ENCODE measurements at regions not wholly inside any gene's neighbourhood (a gene's known extent, or its start where the extent isn't known, plus 50 kb on each side); places are given as distances from the start of the nearest gene placed in this dataset.

DNA sequence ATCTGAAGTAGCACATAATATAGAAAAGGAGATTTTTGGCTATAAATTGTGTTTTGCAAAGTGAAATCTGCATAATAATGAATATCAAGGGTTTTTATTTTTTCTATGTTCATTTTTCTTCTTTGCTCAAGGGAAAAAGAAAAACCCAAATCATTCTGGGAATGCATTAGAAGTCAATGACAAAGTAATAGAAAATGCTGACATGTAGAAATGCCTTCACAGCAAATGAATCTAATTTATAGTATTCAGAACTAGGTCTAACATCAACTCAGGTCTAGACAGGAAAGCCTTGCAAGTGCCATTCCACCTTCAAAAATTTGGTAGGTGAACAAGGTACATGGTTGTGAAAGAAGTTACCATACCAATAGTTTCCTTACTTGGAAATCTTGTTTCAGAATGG is 831.5 kb upstream of the CELF4 start:
- no peak for DNase-seq (ENCODE audit: low spot score)

GRCh38 chr18:38386146-38386545 is 820.5 kb upstream of the CELF4 start:
- DNase-seq (ENCODE audit: low spot score) = no peak

DNA sequence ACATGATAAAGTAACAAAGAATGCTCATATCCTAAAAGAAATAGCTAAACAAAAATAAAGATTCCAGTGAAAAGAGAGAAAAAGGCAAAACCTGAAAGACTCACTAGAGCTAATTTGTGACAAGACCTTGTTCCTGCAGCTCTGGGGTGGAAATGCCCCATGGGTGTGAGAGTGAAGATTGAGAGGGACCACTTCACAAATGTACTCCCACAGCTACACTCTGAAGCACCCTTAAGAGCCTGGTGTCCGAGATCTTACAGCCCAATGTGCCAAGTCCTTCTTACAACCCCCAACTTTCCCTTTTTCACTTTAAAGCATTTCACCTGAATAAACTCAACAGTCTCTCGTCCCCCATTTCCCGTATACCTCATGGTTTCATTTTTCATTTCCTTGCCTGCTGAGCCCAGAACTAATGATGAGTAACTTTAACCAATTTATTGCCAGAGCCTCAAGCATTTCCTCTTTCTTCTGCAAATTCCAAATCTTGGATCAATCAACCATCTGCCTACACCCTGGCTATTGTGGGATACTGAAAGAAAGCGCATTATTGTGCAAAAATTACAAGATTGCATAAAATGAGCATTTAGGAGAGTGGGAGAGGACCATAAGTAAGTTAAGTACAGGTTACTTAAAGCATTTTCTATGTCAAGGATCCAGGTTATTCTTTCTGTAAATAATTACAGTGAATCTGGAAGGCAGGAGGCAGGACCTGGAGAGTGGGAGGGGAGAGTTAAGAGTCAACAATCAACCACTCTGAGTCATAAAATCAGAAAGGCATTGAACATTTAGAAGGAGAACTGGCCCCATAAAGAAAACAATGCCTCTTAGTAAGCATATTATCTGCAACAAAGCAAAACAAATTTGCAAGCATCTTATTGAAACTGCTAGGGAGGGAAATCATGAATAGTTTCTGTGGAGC is 804.4 kb upstream of the CELF4 start:
- DNase-seq (ENCODE audit: low spot score) = no peak

DNA sequence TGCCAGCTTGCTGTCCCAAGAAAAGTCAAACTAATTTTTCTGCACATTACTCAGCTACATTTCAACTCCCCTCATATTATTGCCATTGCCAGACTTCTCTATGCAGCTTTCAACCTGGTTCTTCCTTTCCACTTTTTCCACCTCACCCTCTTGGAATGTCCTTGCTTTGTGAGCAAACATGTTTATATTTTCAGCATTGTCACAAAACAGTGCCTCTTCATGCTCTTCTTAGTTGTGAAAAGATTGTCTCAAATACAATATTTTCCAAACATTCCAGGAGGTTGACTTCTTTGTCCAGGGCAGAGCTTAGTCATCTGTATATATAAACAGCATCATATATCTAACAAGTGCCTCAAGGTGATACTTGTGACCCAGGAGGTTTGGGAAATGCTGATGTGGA is 803.3 kb upstream of the CELF4 start:
- no peak for DNase-seq (ENCODE audit: low spot score)

DNA sequence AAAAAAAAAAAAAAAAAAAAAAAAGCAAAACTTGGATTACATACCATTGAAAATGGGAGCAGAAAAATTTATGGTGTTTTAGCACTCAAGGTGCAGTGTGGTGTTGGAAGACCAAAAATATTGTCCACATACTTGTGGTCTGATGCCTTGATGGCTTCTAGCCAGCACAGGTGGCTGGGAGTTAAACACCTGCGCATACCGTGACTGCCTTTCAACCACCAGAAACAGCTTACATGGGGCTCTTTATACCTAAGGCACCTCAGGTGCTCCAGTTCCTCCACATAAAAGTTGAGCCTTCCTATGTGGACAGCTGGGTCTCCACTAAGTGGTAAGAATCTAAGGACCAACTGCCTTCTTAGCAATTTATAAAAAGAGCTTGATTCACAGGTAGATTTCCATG is 802.6 kb upstream of the CELF4 start:
- DNase-seq (ENCODE audit: low spot score) = no peak

- DNase-seq (ENCODE audit: low spot score) = no peak
These were observed 801.9 kb upstream of the CELF4 start for GRCh38 chr18:38367473-38367872.

- DNase-seq (ENCODE audit: low spot score) = no peak
These were observed 796.7 kb upstream of the CELF4 start for GRCh38 chr18:38362286-38362792.

DNA sequence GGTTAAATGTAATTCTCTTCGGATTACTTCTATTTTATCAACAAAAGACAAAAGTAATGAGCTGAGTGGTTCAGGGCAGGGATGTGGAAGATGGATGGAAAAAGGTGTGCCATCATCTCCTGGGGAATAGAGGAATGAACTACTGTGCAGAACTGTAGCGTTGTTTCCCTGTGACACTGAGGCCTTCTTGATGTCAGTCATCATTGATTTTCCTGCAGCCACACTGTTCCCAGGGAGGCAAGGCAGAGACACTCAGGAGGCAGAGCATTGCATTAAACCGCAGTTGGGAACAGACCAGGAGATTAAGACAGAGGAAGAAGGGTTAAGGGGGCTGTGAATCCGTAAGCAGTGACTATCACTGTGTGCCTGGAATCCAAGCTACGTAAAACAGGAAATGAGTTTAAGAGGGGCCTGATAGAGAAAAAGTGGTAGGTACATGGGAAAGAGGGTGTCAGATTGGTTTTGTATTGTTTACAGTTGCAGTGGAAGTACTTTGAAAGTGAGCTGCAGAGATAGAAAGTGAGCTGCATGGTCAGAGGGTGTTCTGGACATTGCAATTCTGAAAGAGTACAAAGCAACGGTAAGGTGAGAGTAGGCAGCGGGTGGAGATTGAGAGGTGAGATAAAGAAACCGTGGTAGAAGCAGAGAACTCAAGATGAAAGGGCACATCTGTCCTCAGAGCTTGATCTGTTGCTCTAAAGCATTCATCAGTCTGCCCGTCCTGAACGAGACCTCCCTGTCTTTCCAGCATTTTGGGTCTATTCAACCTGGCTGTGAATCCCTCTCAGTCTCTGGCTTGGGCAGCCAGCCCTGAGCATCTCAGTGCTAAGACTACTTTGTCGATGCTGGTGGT is 793.4 kb upstream of the CELF4 start:
- DNase-seq (ENCODE audit: low spot score) = no peak

- DNase-seq (ENCODE audit: low spot score) = no peak
These were observed 787.6 kb upstream of the CELF4 start for GRCh38 chr18:38353149-38353548.

DNA sequence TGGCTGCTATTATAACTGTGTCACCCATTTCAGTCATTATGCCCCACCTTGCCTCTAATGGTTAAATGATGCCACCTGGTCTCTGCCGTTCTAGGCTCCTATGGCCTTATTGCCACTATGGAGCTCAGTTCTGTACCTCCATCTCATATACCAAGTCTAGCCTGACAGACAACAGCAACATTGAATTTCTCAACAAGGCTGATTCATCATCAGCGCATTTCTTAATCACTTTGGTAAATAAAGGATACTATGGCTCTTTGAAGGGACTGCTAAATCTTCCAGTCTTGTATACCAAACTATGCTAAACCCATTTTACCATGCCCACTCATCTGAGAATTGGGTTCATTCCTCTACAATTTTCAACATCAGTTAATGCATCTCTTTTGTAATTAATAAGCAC is 784.5 kb upstream of the CELF4 start:
- no peak for DNase-seq (ENCODE audit: low spot score)

GRCh38 chr18:38330573-38330972 is 765.0 kb upstream of the CELF4 start:
- DNase-seq (ENCODE audit: low spot score) = no peak

DNA sequence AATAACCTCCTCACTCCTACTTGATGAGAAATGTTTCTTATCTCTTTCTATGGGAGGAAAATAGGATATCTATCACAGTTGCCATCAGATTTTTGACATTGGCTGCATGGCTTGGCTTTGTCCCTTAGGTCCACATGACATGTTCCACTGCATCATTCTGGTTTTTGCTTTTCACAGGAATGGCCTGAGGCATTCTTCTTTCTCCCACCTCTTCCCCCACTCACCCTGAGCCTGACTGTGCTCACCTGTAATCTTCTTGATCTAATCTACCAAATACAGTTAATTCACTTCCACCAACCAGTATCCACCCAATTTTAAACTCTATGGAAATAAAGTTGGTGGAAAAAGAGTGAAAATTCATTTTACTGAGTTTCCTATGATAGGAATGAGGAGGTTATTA is 763.5 kb upstream of the CELF4 start:
- no peak for DNase-seq (ENCODE audit: low spot score)

GRCh38 chr18:38322206-38322605 is 756.6 kb upstream of the CELF4 start:
- no peak for DNase-seq (ENCODE audit: low spot score)

DNA sequence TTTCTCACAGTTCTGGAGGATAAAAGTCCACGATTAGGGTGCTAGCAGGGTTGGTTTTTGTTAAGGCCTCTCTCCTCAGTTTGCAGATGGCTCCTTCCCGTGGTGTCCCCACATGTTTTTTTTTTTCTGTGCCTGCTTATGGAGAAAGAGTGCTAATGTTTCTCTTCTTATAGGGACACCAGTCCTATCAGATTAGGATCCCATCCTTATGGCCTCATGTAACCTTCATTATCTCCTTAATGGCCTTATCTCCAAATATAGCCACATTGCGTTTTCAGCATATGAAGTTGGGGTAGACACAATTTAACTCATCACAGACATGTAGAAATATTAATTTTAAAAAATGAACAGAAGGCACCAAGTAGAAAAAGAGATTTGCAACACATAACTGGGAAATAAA is 755.7 kb upstream of the CELF4 start:
- no peak for DNase-seq (ENCODE audit: low spot score)

DNA sequence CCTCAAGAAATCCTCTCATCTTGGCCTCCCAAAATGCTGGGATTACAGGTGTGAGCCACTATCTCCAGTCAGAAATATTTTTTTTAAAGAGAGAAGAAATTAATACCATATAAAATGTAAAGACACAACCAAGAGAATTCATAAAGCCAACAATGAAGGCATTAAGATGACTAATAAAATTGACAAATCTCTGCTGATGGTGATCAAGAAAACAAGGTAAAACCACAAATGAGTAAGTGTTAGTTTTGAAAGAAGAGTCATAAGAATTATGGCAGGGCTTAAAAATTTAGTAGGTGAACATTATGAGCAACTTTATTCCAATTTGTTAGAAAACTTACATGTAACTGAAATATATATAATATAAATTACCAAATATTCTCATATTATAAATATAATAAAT is 752.8 kb upstream of the CELF4 start:
- DNase-seq (ENCODE audit: low spot score) = no peak

DNA sequence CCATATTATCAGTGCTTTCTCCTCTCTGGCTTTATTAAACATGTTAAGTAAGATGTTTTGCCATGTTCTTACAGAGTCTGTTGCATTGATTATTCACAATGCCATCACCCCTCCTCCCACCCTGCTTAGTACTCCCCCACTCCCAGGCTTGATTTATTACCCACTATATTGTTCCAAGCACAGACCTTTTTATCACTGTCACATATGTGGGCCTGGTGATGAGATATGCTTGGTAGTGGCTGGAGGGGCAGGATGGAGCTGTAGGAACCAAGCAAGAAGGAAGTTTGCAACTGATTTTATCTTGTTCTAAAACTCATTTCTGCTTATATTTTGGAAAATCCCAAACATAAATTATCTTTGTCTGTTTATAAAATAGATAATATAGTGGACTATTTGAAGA is 748.2 kb upstream of the CELF4 start:
- no peak for DNase-seq (ENCODE audit: low spot score)

DNA sequence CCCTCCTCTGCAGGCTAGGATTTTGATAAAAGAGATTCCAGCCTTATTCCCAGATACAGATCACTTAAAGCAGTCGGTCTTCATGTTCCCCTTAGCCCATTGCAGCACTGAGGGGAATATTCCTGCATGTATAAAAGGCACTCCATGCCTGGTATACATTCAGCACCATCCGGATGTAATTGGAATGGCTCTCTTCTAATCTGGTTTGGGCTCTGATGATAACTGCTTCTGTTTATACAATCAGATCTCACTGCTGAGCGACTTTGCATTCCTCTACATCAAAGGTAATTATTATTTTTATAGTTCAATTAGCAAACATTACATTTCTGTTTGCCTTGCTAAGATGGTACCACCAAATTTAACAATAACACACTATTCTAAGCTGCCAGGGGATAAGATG is 746.9 kb upstream of the CELF4 start:
- no peak for DNase-seq (ENCODE audit: low spot score)

DNA sequence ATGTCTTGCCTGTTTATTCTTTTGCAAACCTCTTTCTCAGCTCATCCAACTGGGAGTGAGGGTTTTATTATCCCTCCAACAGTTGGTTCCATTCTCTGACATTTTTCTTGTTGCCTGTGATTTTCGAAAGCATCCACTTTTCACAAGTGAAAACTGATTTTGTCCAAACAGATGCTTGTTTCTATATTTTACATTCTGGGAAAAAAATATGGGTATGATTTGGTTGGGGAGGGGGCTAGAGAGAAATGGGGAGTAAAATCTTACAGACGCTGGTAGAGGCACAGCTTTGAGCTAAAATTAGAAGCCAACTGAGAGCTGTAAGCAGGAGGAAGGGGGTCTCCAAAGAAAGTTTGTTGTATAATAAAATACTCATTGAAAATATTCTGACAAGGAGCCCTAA is 745.3 kb upstream of the CELF4 start:
- no peak for DNase-seq (ENCODE audit: low spot score)

DNA sequence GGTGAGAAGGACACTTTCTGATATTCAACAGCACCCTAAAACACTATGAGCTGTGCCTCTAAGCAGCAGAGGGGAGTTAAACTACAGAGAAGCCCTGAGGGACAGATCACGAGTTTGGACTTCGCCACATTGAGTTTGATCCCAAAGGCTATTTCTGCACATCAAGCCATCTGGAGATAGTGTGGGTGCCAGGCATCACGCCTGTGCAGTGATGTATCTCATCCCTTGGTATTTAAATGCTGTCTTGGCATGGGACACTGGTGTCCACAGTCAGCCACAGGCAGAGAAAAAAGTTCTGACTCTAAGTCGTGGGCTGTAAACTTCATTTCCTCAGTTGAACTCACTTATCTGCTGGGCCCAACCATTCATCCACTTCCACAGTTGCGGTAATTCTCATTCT is 742.3 kb upstream of the CELF4 start:
- no peak for DNase-seq (ENCODE audit: low spot score)

GRCh38 chr18:38305961-38306360 is 740.4 kb upstream of the CELF4 start:
- DNase-seq (ENCODE audit: low spot score) = no peak

DNA sequence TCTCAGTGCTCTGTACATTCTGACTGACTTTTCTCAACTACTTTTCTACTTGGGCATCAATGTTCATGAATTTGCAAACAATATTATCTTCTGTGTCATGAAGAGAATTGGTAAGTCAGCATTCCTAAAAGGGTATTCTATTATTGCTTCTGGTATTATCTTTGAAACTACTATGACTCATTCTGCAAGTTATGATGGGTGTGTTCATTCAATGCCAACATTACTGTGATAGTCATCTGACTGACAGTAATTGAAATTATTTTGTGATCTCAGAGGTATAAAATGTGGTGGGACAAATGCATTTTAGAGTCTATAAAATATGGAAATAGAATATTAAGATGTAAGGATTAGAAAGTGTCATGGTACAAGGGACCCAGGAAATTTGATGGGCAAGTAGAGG is 736.0 kb upstream of the CELF4 start:
- DNase-seq (ENCODE audit: low spot score) = no peak

- DNase-seq (ENCODE audit: low spot score) = no peak
These were observed 732.3 kb upstream of the CELF4 start for GRCh38 chr18:38297910-38298309.

GRCh38 chr18:38290229-38290628 is 724.6 kb upstream of the CELF4 start:
- no peak for DNase-seq (ENCODE audit: low spot score)

All from HuH-7.5 (cell line).